DMS79 (cell line): ENCODE measurements at regions not wholly inside any gene's neighbourhood (a gene's known extent, or its start where the extent isn't known, plus 50 kb on each side); places are given as distances from the start of the nearest gene placed in this dataset.

Experiments
- DNase-seq: peaks from one replicate; lab custom pipeline; 2025; lab: John Stamatoyannopoulos, UW

- DNase-seq, result no peak
Measured at GRCh38 chr15:25563596-25563995, 124.8 kb upstream of the UBE3A start.

- DNase-seq, result no peak
Measured at GRCh38 chr15:25557926-25558325, 119.1 kb upstream of the UBE3A start.

- no peak for DNase-seq
Measured at GRCh38 chr15:25556136-25556535, 117.3 kb upstream of the UBE3A start.

- no peak for DNase-seq
Measured at GRCh38 chr15:25554640-25555039, 115.8 kb upstream of the UBE3A start.

- no peak for DNase-seq
Measured at GRCh38 chr15:25548600-25548999, 109.8 kb upstream of the UBE3A start.

GRCh38 chr15:25545889-25546288 is 107.1 kb upstream of the UBE3A start:
- DNase-seq, result no peak

- no peak for DNase-seq
Measured at GRCh38 chr15:25545017-25545416, 106.2 kb upstream of the UBE3A start.

- no peak for DNase-seq
Measured at GRCh38 chr15:25544076-25544475, 105.3 kb upstream of the UBE3A start.

GRCh38 chr15:25543196-25543595 is 104.4 kb upstream of the UBE3A start:
- peak; percentile 23 for DNase-seq

GRCh38 chr15:25541228-25541627 is 102.4 kb upstream of the UBE3A start:
- no peak for DNase-seq

GRCh38 chr15:25536801-25537611 is 98.2 kb upstream of the UBE3A start:
- no peak for DNase-seq

- no peak for DNase-seq
Measured at GRCh38 chr15:25535866-25536265, 97.0 kb upstream of the UBE3A start.

GRCh38 chr15:25534293-25534692 is 95.5 kb upstream of the UBE3A start:
- DNase-seq, result no peak

GRCh38 chr15:25532269-25533140 is 93.7 kb upstream of the UBE3A start:
- no peak for DNase-seq

- DNase-seq, result no peak
Measured at GRCh38 chr15:25529774-25530173, 91.0 kb upstream of the UBE3A start.

GRCh38 chr15:25527118-25527517 is 88.3 kb upstream of the UBE3A start:
- no peak for DNase-seq

- no peak for DNase-seq
Measured at GRCh38 chr15:25525741-25526140, 86.9 kb upstream of the UBE3A start.

GRCh38 chr15:25515633-25516032 is 76.8 kb upstream of the UBE3A start:
- no peak for DNase-seq

- DNase-seq, result no peak
Measured at GRCh38 chr15:25514522-25514921, 75.7 kb upstream of the UBE3A start.

- no peak for DNase-seq
Measured at GRCh38 chr15:25512957-25513356, 74.1 kb upstream of the UBE3A start.

GRCh38 chr15:25510146-25510545 is 71.3 kb upstream of the UBE3A start:
- no peak for DNase-seq

GRCh38 chr15:25509703-25510102 is 70.9 kb upstream of the UBE3A start:
- no peak for DNase-seq

GRCh38 chr15:25508369-25509002 is 69.7 kb upstream of the UBE3A start:
- no peak for DNase-seq
